HG03066 (cell line): ENCODE measurements at regions not wholly inside any gene's neighbourhood (a gene's known extent, or its start where the extent isn't known, plus 50 kb on each side); places are given as distances from the start of the nearest gene placed in this dataset.
"Not testable (repeated sequence)": the region's sequence is repeated elsewhere in the genome, so short reads cannot be mapped to it uniquely, and the experiment has no call there.

Experiments used
- ATAC-seq: cut with Tn5 transposase; IDR thresholded peaks from one replicate; pipeline ENCODE4 v1.9.1; 2021; ENCODE audit warnings: low read depth; ENCODE audit not compliant: unreplicated experiment

DNA sequence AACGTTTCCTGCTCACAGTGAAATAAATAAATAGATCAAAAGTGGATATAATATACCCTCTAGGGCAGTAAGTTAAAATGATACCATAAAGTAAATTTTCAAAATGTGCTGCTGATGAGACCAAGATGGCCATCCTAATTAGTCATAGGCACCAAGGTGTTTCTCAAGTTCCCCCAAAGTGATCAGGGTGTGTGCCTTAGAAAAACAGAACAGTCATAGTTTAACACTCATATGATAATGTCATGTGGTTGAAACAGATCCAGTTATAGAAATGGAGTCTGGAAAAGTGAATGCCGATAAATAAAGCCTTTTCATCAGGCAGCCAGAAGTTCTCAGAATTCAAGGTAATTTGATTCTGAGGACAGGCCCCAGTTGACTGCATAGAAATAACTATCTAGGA, 161.5 kb upstream of the CDKN2B start:
- ATAC-seq: no peak

DNA sequence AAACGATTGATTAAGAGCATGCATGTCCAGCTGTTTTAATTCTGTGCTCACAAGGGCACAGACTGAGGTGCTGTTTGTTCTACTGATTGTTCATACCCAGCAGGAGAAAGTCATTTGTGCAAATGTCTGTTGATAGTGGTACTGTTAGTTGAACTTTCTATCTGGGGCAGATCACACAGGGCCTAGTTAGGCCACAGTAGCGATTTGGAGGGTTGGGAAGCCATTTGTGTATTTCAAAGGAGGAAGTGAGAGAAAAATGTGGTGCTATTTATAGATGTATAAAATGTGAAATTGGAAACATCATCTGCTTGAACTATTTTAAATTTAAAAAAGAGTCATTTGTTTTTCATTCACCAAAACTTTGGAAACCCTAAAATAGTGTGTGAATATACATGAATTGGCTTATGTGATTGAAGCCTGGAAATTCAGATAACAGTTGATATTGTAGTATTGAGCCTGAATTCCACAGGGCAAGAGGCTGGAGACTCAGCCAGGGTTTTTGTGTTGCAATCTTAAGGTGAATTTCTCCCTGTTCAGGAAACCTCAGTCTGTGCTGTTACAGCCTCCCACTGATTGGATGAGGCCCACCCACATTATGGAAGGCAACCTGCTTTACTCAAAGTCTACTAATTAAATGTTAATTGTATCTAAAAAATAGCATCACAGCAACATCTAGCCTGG, 162.0 kb upstream of the CDKN2B start:
- no peak for ATAC-seq

DNA sequence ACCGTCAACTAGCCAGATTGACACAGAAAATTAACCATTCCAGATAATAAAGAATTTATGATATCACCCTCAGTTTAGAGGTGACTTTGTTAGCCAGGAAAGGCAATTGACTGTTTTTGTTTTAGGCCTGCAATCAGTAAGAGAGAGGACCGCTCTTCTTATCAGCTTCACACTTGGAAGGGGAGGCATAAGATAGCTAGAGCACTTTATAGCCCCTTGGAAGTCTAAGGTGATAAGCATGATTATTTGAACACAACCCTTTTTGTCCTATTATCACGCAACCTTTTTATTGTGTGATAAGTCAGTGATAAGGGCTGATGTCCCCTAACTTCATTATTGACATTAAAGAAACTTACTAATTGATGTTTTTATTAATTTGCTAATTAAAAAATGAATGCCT, 162.6 kb upstream of the CDKN2B start:
- ATAC-seq: no peak

DNA sequence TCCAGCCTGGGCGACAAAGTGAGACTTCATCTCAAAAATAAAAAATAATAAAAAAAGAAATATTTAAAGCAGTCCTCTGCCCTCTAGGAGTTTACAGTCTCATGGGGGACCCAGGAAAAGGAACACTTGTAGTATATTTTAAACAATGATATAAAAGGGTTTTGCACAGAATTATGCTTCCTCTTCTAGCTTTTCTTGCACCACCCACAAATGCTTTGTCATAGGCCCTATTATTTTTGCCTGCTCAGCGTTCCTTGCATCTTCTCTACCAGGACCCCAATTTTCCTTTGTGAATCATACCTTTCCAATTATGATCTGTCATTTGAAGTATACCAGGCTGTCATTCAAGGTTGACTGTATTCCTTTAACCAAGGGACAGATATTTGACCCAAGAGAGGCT, 164.8 kb upstream of the CDKN2B start:
- no peak for ATAC-seq

- no peak for ATAC-seq
Observed at GRCh38 chr9:22175972-22176545, 167.0 kb upstream of the CDKN2B start.

DNA sequence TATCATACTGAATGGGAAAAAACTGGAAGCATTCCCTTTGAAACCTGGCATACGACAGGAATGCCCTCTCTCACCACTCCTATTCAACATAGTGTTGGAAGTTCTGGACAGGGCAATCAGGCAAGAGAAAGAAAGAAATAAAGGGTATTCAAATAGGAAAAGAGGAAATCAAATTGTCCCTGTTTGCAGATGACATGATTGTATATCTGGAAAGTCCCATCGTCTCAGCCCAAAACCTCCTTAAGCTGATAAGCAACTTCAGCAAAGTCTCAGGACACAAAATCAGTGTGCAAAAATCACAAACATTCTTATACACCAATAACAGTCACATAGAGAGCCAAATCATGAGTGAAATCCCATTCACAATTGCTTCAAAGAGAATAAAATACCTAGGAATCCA, 171.9 kb upstream of the CDKN2B start:
- ATAC-seq: not testable (repeated sequence)

GRCh38 chr9:22189471-22189870, 180.4 kb upstream of the CDKN2B start:
- ATAC-seq: no peak

- not testable (repeated sequence) for ATAC-seq
Observed at GRCh38 chr9:22197000-22197399, 187.9 kb upstream of the CDKN2B start.

DNA sequence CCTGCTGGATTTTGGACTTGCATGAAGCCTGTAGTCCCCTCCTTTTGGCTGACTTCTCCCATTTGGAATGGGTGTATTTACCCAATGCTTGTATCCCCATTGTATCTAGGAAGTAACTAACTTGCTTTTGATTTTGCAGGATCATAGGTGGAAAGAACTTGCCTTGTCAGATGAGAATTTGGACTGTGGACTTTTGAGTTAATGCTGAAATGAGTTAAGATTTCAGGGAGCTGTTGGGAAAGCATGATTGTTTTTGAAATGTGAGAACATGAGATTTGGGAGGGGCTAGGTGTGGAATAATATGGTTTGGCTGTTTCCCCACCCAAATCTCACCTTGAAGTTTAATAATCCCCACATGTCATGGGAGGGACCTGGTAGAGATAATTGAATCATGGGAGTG, 189.6 kb upstream of the CDKN2B start:
- no peak for ATAC-seq

- ATAC-seq: no peak
Observed at GRCh38 chr9:22201256-22201655, 192.2 kb upstream of the CDKN2B start.

- ATAC-seq: no peak
Observed at GRCh38 chr9:22203371-22204138, 194.4 kb upstream of the CDKN2B start.

- no peak for ATAC-seq
Observed at GRCh38 chr9:22204240-22204639, 195.1 kb upstream of the CDKN2B start.

- no peak for ATAC-seq
Observed at GRCh38 chr9:22206833-22207232, 197.7 kb upstream of the CDKN2B start.

- ATAC-seq: no peak
Observed at GRCh38 chr9:22208846-22209585, 199.9 kb upstream of the CDKN2B start.

GRCh38 chr9:22210262-22210661, 201.2 kb upstream of the CDKN2B start:
- no peak for ATAC-seq

GRCh38 chr9:22210936-22211335, 201.8 kb upstream of the CDKN2B start:
- no peak for ATAC-seq

DNA sequence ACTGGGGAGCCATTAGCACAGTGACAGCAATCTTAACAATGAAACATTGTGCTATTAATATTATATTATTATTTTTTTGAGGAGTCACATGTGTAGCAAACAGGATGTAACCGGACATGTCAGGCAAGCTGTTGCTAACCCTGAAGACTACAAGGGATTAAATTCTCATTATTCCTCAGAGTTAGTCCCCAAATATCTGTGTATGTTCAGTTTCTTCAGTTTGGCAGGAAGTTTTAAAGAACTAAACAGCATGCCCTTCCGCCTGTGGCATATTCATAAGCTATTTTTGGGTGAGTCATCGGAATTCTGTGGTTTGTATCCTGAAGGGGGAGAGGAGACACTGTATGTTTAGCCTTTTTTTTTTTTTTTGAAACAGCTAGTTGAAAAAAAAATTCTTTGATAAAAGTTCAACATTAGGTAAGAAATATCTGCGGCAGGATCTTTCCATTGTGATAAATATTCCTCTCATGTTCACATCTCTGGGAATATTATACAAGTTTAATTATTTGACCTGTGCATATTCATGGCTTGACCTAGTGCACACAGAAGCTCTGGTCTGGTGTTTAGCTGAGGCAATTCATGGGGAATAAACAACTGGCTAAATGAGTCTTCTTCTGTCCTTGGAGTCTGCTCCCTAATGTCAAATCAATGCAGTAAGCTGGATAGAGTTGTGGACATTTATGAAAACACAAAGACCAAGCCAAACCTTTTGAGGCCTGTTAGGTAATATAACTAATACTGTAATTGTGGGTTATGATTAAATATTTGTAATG, 202.7 kb upstream of the CDKN2B start:
- no peak for ATAC-seq

GRCh38 chr9:22214021-22214420, 204.9 kb upstream of the CDKN2B start:
- ATAC-seq: no peak

GRCh38 chr9:22214497-22215031, 205.5 kb upstream of the CDKN2B start:
- no peak for ATAC-seq

GRCh38 chr9:22215521-22215920, 206.4 kb upstream of the CDKN2B start:
- no peak for ATAC-seq
